ENCODE measurements at regions not wholly inside any gene's neighbourhood (a gene's known extent, or its start where the extent isn't known, plus 50 kb on each side); places are given as distances from the start of the nearest gene placed in this dataset.
"Not testable (repeated sequence)": the region's sequence is repeated elsewhere in the genome, so short reads cannot be mapped to it uniquely, and the experiment has no call there.

DNA sequence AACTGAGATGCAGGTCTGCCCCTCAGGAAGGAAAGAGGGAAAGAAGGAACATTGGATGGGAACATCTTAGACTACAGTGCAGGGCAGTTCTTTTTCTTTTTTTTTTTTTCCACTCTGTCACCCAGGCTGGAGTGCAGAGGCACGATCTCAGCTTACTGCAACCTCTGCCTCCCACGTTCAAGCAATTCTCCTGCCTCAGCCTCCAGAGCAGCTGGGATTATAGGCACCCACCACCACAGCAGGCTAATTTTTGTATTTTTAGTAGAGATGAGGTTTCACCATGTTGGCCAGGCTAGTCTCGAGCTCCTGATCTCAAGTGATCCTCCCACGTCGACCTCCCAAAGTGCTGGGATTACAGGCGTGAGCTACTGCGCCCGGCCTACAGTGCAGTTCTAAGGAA is 204.6 kb downstream of the SHQ1 start:
- not testable (repeated sequence) for TF ChIP-seq CTCF, POLR2A (IDR thresholded peaks at IDR 0.05)
